Body of pancreas (tissue), 4 donors: ENCODE measurements at regions not wholly inside any gene's neighbourhood (a gene's known extent, or its start where the extent isn't known, plus 50 kb on each side); places are given as distances from the start of the nearest gene placed in this dataset.

Experiments
- POLR2A ChIP-seq, 3 donors: fragments of 450-650 bp; IDR thresholded peaks; one replicate each; pipeline ENCODE4 v1.6.1; 2016; ENCODE audit warnings: antibody characterized with exemption in 3 of 3, mild to moderate bottlenecking in 2 of 3
- TF ChIP-seq, protein P1 (sequence below), 7 experiments: fragments of 450-650 bp in 4 of 7; fragments of 200-600 bp in 3 of 7; sonication (generic) in 3 of 7; IDR thresholded peaks; one replicate each; pipeline ENCODE4 v1.5.1; 2016 to 2019; ENCODE audit warnings: antibody characterized with exemption in 7 of 7

DNA sequence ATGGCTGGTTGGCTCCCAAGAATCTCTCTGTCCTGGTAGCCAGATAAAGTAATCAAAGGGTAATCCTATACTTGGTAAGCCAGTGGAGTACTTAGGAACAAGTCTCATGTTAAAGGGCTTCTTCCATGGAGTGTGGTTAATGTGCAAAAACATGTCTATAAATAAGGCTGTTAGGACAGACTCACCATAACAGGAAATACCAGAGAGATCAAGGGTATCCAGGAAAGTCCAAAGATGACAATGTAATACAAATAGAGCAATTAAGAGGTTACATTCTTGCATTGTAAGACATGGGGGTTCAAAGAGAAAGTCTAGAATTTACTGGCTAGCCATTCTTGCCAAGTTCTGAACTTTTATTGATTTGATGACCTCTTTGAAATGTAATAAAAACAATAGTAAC is 61.9 kb upstream of the ZCCHC13 start:
- TF ChIP-seq, protein P1, sequence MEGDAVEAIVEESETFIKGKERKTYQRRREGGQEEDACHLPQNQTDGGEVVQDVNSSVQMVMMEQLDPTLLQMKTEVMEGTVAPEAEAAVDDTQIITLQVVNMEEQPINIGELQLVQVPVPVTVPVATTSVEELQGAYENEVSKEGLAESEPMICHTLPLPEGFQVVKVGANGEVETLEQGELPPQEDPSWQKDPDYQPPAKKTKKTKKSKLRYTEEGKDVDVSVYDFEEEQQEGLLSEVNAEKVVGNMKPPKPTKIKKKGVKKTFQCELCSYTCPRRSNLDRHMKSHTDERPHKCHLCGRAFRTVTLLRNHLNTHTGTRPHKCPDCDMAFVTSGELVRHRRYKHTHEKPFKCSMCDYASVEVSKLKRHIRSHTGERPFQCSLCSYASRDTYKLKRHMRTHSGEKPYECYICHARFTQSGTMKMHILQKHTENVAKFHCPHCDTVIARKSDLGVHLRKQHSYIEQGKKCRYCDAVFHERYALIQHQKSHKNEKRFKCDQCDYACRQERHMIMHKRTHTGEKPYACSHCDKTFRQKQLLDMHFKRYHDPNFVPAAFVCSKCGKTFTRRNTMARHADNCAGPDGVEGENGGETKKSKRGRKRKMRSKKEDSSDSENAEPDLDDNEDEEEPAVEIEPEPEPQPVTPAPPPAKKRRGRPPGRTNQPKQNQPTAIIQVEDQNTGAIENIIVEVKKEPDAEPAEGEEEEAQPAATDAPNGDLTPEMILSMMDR (IDR thresholded peaks at IDR 0.05): no peak
- TF ChIP-seq POLR2A (IDR thresholded peaks at IDR 0.05): no peak
